AG09319 (cell line): ENCODE measurements at regions not wholly inside any gene's neighbourhood (a gene's known extent, or its start where the extent isn't known, plus 50 kb on each side); places are given as distances from the start of the nearest gene placed in this dataset.

Experiments
- DNase-seq: peaks from one replicate; pipeline ENCODE4 v3.0.0-alpha.2; 2010; ENCODE audit warnings: low read depth; ENCODE audit errors: extremely low read depth
- TF ChIP-seq, protein P1 (sequence below): IDR thresholded peaks from 2 replicates; pipeline ENCODE4 v1.5.1; 2011; ENCODE audit warnings: low read depth, mild to moderate bottlenecking, inconsistent platforms, low read length, moderate library complexity

DNA sequence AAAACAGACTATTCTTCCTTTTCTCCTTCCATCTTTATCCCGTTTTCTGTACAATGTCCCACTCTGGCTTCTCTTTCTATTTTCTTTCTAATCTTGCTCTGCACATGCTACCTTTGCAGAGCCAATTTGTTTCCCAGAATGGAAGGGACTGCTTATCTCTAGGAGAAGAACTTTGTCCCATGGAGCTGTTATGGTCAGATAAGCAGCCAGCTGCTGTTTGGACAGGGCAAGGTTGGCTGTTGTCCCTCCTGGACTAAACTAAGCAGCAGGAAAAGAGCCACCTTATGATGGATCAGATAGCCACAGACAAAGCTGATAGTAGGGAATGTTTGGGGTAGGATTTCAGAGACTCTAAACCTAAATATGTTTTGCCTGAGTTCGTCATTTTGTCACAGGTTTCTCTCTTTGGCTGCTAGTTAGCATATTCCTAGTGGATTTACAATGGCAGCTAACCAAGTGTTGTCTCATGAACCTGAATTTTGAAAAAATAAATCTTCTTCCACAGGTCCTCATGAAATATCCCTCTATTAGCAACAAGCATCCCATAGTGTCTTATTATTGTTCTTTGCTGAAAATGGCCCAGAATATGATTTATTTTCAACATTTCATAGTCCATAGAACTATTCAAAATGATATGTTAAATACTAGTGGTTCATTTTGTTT is 262.8 kb downstream of the SLC16A7 start:
- no peak for DNase-seq
- TF ChIP-seq, protein P1, sequence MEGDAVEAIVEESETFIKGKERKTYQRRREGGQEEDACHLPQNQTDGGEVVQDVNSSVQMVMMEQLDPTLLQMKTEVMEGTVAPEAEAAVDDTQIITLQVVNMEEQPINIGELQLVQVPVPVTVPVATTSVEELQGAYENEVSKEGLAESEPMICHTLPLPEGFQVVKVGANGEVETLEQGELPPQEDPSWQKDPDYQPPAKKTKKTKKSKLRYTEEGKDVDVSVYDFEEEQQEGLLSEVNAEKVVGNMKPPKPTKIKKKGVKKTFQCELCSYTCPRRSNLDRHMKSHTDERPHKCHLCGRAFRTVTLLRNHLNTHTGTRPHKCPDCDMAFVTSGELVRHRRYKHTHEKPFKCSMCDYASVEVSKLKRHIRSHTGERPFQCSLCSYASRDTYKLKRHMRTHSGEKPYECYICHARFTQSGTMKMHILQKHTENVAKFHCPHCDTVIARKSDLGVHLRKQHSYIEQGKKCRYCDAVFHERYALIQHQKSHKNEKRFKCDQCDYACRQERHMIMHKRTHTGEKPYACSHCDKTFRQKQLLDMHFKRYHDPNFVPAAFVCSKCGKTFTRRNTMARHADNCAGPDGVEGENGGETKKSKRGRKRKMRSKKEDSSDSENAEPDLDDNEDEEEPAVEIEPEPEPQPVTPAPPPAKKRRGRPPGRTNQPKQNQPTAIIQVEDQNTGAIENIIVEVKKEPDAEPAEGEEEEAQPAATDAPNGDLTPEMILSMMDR: no peak

GRCh38 chr12:59859171-59859510 is 263.3 kb downstream of the SLC16A7 start:
- TF ChIP-seq, protein P1: no peak

GRCh38 chr12:59861635-59862034 is 265.8 kb downstream of the SLC16A7 start:
- peak; percentile 5 for DNase-seq
- TF ChIP-seq, protein P1: no peak

More at GRCh38 chr12:59859171-59859510, 263.3 kb downstream of the SLC16A7 start:
- DNase-seq: no peak

- no peak for DNase-seq
- TF ChIP-seq, protein P1: no peak
Measured at GRCh38 chr12:59867055-59867454, 271.2 kb downstream of the SLC16A7 start.

DNA sequence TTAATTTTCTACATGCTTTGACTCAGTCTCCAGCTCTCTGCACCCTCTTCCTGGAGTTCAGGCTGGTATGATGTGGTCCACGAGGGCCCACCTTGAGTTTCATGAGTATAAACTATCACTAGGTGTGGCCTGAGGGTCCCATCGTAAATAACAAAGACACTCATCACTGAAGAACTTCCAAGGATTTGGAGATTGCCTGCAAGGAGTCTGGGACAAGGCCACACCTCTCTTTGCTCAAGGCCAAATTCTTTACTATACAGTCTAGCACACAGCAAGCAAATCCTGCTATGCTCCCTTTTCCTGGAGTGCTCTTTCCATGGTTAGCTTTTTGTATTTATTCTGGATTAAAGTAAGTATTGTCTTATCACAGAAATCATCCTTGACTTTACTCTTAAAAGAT is 271.9 kb downstream of the SLC16A7 start:
- TF ChIP-seq, protein P1: no peak
- no peak for DNase-seq

DNA sequence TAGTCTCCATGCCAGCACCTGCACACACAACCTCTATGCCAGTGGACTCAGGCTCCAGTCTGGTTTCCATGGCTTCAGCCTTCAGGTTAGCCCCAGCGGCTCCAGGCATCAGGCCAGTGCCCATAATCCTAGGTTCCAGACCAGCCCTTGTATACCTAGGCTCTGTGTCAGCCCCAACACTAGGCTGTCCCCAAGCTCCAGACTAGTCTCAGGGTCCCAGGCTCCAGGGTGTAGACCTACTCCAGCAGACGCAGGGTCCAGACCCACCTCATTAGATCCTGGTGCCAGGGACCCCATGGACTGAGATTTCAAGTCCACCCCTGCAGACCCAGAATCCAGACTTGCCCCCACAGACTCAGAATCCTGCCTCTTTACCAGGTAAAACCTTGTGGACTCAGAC is 275.9 kb downstream of the SLC16A7 start:
- TF ChIP-seq, protein P1: no peak
- DNase-seq: no peak

DNA sequence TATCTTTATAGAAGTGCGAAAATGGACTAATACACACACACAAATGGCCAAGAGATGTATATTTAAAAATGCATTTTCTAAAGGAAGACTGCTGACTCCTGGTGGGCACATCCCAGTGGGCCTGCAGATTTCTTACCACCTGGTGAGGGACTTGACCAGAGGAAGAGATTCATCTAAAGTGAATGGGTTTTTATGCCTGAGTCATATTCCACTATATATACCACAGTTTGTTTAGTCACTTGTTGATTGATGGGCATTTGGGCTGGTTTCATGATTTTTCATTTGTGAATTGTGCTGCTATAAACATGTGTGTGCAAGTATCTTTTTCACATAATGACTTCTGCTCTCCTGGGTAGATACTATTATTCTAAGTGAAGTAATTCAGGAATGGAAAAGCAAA is 277.3 kb downstream of the SLC16A7 start:
- TF ChIP-seq, protein P1: no peak
- no peak for DNase-seq
